Anterior cingulate cortex (tissue), 58 donors: ENCODE measurements at regions not wholly inside any gene's neighbourhood (a gene's known extent, or its start where the extent isn't known, plus 50 kb on each side); places are given as distances from the start of the nearest gene placed in this dataset.

Experiments used
- DNase-seq, 58 donors: peaks; one replicate each; lab custom pipeline; 2025; lab: John Stamatoyannopoulos, UW

DNA sequence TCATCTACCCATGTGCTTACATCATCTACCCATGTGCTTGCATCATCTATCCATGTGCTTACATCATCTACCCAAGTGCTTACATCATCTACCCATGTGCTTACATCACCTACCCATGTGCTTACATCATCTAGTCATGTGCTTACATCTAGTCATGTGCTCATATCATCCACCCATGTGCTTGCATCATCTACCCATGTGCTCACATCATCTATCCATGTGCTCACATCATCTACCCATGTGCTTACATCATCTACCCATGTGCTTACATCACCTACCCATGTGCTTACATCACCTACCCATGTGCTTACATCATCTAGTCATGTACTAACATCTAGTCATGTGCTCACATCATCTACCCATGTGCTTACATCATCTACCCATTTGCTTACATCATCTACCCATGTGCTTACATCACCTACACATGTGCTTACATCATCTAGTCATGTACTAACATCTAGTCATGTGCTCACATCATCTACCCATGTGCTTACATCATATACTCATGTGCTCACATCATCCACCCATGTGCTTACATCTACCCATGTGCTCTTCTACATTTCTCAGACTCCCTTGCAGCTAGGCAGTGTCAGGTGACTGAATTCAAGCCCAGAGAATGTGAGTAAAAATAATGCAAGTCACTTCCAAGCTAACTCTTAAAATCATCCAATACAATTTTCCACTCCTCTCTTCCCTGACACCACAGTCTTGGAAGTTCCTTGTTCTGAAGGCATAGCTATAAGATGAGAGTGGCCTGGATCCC, 196.8 kb downstream of the CBLN1 start:
- no peak for DNase-seq

DNA sequence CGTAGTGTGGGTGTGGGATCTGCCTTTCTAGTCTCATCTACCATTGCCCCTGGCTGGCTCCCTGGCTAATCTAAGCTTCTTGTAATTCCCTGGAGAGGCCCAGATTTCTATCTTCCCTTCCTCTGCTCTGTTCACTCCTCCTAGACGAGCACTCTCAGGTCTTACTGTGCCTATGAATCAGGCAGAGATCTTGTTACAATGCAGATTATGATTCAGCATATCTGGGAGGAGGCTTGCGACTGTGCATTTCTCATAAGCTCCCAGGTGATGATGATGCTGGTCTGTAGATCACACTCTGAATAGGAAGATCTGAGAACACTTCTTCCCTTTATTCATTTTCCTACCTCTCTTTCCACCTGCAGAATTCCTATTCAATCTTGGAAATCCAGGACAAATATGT, 200.1 kb downstream of the CBLN1 start:
- DNase-seq = no peak

DNA sequence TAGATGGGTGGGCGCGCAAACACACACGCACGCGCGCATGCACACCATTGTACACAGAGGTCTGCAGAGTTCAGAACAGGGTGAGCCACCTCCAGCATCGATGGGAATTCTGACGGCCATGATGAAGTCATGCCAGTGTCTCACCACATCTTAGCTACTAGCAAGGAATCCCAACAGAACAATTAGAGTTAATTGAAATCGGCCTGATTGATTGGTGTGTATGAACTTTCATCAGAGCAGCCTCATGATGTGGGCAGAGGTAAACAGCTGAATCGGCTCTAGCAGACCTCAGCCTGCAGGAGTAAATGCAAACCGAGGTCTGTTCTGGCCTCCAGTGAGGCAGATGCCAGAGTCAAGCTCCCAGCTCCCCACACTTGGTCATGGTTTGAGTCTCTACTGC, 200.6 kb downstream of the CBLN1 start:
- DNase-seq = no peak

DNA sequence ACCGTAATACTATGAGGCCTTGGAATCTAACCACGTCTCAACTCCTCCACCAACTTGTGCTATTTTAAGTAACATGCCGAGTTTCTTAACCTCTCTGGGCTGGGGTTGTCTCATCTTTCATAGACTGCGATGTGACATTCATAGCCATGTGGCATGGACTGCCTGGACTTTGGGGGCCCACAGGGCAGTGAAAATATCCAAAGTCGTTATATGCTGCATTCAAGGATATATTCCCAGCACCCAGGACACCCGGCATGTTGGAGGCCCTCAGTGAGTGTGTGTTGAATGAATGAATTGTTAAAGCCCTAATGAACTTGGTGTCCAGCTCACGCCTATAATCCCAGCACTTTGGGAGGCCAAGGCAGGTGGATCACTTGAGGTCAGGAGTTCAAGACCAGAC, 203.1 kb downstream of the CBLN1 start:
- DNase-seq = no peak

DNA sequence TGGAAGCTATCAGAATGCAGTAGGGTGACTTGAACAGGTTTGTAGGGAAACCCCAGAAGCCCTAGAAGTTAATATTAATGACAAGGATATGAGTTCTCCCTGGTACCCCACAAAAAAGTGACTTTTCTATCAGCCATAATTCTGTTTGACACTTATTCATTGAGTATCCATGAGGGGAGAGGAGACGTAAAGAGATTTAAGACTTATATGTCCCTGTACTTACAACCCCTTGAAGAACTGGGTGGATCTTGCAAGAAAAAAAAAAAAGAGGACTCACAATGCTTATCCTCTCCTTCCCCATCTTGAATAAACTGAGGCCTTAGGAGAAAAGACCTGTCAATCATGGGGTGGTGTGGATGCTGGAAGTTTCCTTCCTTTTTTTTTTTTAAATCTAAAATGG, 203.5 kb downstream of the CBLN1 start:
- DNase-seq = no peak

DNA sequence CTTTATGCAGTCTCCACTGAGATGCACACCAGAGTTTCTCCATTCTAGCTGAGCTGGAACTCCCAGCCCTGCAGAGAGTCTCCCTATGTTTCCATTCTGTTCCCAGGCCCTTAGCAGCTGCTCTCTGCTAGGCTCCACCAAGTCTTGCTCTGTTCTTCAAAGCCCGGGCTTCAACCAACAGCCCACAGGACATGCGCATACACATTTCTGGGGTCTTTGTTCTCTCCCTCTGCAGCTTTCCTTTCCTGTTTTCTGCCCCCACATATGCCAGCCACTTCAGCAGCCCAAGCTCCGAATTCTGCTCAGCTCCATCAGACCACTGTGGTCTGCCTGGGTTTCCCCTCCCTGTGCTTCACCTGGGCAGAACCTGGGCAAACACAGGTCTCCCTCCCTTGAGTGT, 205.9 kb downstream of the CBLN1 start:
- no peak for DNase-seq

DNA sequence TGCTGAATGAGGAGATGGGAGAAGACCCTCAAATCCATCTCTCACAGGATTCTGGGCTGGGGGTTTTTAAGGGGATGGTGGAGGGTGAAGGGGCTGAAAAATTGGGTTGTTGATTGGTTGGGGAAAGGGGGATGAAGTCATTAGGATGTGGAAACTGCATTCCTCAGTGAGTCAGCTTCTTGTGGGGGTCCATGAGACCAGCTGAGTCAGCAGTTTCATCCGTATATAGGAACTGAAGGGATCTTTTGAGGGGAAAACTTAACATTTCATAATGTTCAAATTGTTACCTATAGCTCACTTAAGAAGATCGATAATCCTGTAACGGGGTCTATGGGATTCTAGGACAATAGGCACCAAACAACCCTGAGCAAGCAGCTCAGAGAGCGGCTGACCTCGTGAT, 213.4 kb downstream of the CBLN1 start:
- DNase-seq = no peak

DNA sequence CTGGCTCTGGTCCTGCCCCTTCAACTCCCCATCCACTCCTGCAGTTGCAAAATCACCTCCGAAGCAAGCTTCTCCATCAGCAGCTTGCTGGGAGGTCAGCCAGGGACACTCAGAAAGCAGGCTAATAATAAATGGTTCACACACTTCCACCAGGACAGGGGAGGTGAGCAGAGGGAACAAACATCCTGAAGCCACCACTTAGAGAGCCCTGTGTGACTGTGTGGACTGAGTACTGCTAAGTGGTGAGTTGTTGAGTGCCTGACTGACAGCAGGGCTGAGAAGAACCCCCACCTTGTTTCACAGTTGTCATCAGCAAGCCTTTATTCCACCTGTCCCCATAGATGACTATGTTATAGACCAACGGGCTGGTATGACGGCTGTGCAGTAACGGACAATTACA, 213.9 kb downstream of the CBLN1 start:
- no peak for DNase-seq

DNA sequence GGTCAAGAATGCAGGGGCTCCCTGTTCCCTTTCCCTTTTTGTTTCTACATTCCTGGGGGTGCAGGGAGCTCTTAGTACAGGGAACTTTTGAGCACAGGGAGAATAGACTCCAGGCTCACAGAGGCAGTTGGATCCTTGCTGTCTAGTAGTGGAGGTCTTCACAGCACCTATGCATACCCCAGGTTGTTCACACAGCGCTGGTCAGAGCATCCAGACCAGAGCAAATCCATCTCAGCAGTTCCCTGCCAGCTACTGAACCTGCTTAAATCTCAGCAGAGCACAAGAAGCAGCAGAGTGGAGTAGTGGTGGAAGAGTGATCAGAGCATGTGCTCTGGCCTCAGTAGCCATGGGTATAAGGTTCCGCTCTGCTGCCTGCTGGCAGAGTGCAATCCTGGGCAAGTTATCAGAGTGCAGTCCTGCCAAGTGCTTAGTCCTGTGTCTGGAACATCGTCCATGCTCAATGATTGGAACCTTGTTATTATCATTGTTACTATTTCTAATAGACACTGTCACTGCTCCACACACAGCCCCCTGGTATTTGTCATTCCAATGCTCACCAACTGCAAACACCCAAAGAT, 220.4 kb downstream of the CBLN1 start:
- no peak for DNase-seq

DNA sequence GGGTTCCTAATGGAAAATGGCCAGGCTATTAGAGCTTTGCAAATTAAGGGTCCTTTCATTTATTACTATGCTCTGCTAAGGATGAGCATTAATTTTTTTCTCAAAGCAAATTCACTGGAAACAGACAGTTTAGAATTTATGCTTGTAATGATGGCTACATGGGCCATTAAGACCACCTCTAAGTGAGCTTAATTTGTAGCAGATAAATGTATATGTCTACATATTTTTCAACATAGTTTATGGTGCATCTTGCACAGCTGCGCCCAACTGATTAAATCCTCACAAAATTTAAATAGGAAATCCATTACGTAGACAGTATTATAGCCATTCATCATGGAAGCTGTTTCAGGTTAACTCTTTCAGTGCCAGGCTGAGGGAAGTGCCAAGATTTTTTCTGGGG, 220.9 kb downstream of the CBLN1 start:
- DNase-seq = no peak

DNA sequence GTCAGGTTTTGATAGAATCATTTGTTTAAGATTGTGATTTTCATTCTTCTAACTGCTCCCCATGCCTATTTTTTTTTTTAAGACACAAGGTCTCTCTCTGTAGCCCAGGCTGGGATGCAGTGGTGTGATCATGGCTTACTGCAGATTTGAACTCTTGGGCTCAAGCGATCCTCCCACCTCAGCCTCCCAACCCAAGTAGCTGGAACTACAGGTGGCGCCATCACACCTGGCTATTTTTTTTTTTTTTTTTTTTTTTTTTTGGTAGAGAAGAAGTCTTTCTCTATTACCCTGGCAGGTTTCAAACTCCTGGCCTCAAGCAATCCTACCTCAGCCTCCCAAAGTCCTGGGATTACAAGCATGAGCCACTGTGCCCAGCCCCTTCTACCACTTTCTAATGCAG, 223.3 kb downstream of the CBLN1 start:
- DNase-seq = no peak

DNA sequence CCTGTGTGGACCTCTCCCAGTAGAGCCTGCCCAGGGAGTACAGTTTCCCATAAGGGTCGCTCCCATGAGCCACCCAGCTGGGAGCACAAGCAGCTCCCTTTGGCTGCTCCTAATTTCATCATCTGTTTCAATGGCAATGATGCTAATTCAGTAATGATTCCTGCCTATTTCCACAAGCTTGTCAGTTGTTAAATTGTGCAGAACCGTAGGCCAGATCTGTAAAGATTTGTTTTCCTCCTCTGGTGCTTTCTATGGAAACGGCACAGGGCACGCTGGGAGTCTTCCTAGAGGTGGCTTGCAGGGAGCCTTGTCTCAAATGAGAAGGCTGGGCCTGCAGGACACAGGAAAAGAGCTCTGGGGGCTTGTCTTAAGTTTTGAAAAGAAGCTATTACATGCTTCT, 223.7 kb downstream of the CBLN1 start:
- DNase-seq = no peak

DNA sequence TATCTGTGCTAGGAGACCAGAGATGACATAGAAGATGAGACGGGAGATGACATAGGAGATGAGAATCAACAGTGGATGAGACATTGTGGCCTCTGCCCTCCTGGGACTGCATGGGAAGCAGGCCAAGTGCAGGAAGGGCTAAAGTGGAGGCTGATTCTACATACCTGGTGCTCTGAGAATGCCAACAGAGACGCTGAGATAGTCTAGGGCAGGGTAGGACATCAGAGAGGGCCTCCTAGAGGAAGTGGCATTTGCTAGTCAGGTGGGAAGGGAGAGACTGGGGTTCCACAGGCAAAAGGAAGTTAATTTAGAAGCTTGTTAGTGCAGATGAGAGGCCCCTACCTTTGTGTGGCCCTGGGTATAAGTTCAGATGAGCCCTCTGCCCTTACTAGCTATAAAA, 224.2 kb downstream of the CBLN1 start:
- no peak for DNase-seq

DNA sequence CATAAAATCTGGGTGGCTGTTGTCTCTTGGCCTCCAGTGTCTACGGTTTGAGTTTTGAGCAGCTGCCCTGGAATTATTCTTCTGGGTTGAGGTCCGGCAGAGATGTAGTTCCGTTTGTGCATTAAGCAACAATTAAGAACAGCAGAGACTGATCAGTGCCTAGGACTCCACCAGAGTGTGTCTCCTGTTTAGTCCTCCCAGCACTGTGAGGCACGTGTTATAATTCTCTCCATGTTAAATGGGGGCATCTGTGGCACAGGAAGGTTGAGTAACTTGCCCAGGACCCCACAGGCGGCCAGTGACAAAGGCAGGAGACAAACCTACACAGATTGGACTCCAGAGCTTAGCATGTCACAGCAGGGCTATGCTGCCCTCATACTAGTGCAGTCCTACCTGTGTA, 225.1 kb downstream of the CBLN1 start:
- DNase-seq = no peak

DNA sequence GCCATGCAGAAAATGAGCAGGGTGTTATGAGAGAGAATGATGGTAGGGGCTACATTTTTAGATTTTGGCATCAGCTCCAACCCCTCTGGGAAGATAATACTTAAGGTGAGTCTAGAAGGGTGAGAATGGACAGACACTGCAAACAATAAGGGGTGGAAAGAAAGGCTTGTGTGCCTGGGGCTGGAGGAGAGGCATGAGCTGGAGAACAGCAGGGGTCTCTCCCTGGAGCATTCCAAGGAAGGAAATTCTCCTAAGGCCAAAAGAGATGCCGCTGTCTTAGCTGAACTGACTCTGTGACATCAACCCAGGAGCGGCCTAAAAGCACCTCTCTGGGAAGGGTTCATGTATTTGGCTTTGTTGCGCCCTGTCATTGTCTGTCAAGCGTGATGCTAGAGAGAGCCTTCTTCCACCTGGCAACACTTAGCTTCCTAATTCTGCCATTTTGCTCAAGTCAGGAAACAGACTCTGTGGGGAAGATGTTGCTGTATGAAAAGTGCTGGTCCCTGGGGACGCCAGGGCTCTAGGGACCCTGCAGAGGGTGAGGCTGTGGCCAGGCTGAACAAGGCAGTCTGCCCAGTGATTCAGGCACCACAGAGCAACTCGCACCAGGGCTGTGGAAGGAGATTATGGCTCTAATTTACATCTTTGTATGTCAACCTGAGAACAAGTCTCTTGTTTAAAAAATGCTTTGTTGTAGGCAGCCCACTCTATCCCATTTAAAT, 225.7 kb downstream of the CBLN1 start:
- no peak for DNase-seq

DNA sequence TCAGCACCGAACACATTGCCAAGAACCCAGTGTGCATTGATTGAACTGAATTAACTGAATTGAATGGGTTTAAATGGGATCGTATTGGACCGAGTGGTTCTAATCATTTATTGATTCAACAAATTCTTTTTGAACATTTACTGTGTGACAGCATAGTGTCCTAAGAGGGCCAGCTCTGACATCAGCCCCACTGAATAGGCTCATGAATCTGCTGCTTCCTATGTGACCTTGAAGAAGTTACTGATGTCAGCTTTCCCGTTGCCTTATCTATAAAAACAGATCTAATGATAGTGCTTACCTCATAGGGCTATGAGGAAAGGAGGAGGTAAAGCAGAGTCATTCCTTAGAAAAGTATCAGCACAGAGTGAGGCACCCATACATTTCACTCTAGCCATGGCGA, 226.3 kb downstream of the CBLN1 start:
- DNase-seq = no peak

DNA sequence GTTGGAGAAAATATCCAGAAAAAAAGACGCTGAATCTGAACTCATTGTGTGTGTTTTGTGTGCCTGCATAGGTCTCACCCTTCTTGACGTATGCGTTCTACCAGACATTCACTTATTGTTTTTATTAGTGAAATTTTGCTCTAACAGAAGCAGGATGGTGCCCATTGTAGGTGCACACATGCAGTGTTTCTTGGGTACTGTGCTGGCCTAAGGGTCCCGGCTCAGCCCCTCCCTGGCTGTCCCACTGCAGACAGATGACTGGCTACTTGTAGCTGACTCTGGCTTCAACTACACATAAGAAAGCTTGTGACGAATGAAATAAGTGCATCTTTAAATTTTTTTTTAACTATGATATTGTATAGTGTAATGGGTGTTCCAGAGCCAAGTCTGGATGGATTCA, 227.0 kb downstream of the CBLN1 start:
- no peak for DNase-seq

DNA sequence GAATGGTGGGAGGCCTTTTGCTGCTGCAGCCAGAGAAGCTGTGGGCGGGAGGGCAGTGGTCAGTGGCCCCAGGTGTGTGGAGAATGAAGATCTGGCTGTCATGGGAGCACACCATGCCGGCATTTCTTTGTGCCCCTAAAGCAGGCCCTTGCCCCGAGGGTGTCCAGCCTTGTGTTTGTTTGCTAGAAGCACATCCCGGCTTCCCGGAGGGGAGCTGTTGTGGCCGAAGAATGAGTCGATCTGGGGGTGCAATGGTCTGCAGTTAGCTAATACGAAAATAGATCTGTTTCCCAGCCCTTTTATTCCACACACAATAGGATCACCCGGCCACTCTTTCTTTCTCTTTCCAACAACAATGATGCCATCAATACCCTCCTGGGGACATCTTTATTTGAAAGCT, 228.8 kb downstream of the CBLN1 start:
- DNase-seq = no peak

DNA sequence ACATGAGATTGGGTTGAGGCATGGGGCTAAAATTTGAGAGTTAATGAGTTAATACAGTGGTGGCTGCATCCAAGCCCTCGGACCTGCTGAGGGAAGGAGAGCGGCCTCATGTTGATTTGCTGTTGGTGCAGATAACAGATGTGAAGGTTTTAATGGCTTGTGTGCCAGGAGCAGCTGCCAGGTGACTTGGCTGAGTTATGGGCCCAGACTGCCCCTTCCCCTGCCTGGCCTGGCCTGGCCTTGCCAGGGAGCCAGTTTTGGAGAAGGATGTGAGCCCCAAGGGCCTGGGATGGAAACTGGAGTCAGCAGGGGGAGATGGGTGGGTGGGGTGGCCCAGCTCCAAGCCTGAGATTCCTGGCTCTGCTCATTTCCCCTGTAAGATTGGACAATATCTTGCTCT, 230.1 kb downstream of the CBLN1 start:
- no peak for DNase-seq

DNA sequence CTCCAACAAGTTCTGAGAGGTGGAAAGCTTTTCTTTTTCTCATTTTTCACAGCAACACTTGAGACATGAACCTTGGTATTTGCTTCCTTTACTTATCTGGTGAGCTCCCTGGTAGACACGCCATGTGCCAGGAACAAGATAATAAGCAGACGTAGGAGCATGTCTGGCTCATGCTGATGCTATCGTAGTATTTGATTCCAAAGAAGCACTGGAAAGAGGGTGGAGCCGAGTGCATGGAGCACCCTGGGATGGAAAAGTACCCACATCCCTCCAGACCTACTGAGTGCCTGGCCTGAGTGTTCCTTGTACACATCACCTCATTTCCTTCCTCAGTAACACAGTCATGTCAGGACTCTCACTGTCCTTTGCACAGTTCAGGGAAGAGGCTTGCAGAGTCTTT, 231.0 kb downstream of the CBLN1 start:
- no peak for DNase-seq

DNA sequence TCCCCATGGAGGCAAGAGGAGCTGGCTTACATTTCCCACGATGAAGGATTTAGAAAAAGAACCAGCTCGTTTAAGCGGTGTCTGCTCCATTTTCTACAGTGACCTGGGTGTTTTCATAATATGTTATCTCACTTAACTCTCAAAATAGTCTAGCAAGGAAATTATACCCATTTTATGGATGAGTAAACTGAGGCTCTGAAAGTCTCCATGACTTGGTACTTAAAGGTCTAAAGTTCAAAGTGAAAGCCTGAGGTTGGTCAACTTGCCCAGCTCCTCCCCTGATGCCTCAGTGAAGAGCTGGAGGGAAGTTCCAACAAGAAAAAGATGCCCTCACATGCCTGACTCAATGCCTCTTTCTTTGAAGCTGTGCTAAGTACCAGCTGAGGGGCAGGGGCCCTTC, 232.0 kb downstream of the CBLN1 start:
- no peak for DNase-seq

DNA sequence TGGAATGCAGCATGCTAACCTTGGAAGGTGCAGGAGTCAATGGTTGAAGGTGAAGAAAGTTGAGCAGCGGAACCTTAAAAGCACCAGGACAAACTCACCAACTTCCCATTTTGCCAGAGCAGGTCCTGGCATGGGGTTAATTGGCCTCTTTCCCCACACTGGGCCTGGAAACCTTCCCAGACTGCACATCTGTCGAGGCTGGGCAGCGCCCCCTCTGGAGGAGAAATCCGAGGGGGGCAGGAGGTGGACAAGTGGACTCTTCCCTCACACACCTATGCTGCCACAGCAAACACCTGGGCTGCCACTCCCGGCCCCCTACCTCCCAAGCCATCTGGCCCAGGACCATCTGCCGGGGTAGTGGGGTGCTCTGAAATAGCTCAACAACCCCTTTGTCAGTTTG, 232.4 kb downstream of the CBLN1 start:
- peak in 19 of 58 donors; percentile 2 to 53 (median 13) for DNase-seq
